Esophagus (tissue), 2 donors: ENCODE measurements at regions not wholly inside any gene's neighbourhood (a gene's known extent, or its start where the extent isn't known, plus 50 kb on each side); places are given as distances from the start of the nearest gene placed in this dataset.

Experiments
- H3K27ac ChIP-seq, 2 donors: one replicate each; pipeline ENCODE4 v1.5.1; 2013; ENCODE audit warnings: low read depth in 2 of 2, mild to moderate bottlenecking in 2 of 2, inconsistent platforms in 1 of 2, low read length in 1 of 2, moderate library complexity in 1 of 2
- H3K27me3 ChIP-seq, 2 donors: one replicate each; pipeline ENCODE4 v1.6.1; 2013; ENCODE audit warnings: low read length in 2 of 2, control low read depth in 1 of 2, mild to moderate bottlenecking in 1 of 2; ENCODE audit not compliant: insufficient read depth in 2 of 2, control insufficient read depth in 1 of 2
- H3K36me3 ChIP-seq, 2 donors: one replicate each; pipeline ENCODE4 v1.6.1; 2013; ENCODE audit warnings: low read length in 1 of 2; ENCODE audit not compliant: control insufficient read depth in 2 of 2, insufficient read depth in 2 of 2
- H3K4me1 ChIP-seq, 2 donors: one replicate each; pipeline ENCODE4 v1.6.1; 2013; ENCODE audit warnings: low read length in 1 of 2; ENCODE audit not compliant: control insufficient read depth in 2 of 2, insufficient read depth in 2 of 2
- H3K4me3 ChIP-seq, 2 donors: one replicate each; pipeline ENCODE4 v1.5.1; 2013; ENCODE audit warnings: low read length in 2 of 2, mild to moderate bottlenecking in 2 of 2, low read depth in 1 of 2, moderate library complexity in 1 of 2
- H3K9me3 ChIP-seq, 2 donors: one replicate each; pipeline ENCODE4 v1.6.1; 2013; ENCODE audit warnings: mild to moderate bottlenecking in 2 of 2, low read depth in 1 of 2, low read length in 1 of 2, moderate library complexity in 1 of 2; ENCODE audit not compliant: control insufficient read depth in 2 of 2, insufficient read depth in 1 of 2
- WGBS, 2 donors: extraction: QIAGEN DNeasy Blood & Tissue Kit; methylation state at CpG; one replicate each; pipeline ENCODE4 v1.1.7; 2013; 5-methylcytosine and 5-hydroxymethylcytosine counted together
- donor health status: healthy with polysubstance abuse.
- donor health status: Bipolar disorder and iron deficiency.

- Histone ChIP-seq H3K27me3 (no peaks in the 10 kb centered on the region), H3K27ac (no peak overlapping the region), H3K4me1 (no peaks in the 10 kb centered on the region), H3K4me3 (no peak overlapping the region), H3K9me3 (no peaks in the 10 kb centered on the region), H3K36me3 (no peaks in the 10 kb centered on the region)
- 61 to 70% methylated on average over 1 of the region's 1 CpG for WGBS, 2 donors
Measured at GRCh38 chr1:70842562-70842961, 205.1 kb downstream of the PTGER3 start.

- WGBS, 2 donors: 67 to 76% methylated on average over 1 of the region's 1 CpG
- H3K4me3 ChIP-seq: no peak overlapping the region
- H3K36me3 ChIP-seq: no peaks in the 10 kb centered on the region
- no peaks in the 10 kb centered on the region for H3K9me3 ChIP-seq
- H3K27ac ChIP-seq: no peak overlapping the region
- no peaks in the 10 kb centered on the region for H3K27me3 ChIP-seq
- no peaks in the 10 kb centered on the region for H3K4me1 ChIP-seq
Measured at GRCh38 chr1:70843452-70843851, 204.2 kb downstream of the PTGER3 start.

- H3K36me3 ChIP-seq: no peaks in the 10 kb centered on the region
- H3K4me3 ChIP-seq: no peak overlapping the region
- H3K4me1 ChIP-seq: no peaks in the 10 kb centered on the region
- no peak overlapping the region for H3K27ac ChIP-seq
- H3K27me3 ChIP-seq: no peaks in the 10 kb centered on the region
- no peaks in the 10 kb centered on the region for H3K9me3 ChIP-seq
Measured at GRCh38 chr1:70847013-70847412, 200.6 kb downstream of the PTGER3 start.

GRCh38 chr1:70855203-70855602 is 192.4 kb downstream of the PTGER3 start:
- H3K36me3 ChIP-seq: no peaks in the 10 kb centered on the region
- no peaks in the 10 kb centered on the region for H3K27me3 ChIP-seq
- no peak overlapping the region for H3K27ac ChIP-seq
- WGBS, 2 donors: 74 to 76% methylated on average over 5 of the region's 5 CpGs
- no peaks in the 10 kb centered on the region for H3K4me1 ChIP-seq
- H3K4me3 ChIP-seq: no peak overlapping the region
- no peaks in the 10 kb centered on the region for H3K9me3 ChIP-seq

GRCh38 chr1:70856201-70856600 is 191.4 kb downstream of the PTGER3 start:
- Histone ChIP-seq H3K9me3 (no peaks in the 10 kb centered on the region), H3K27me3 (no peaks in the 10 kb centered on the region), H3K36me3 (no peaks in the 10 kb centered on the region), H3K4me1 (no peaks in the 10 kb centered on the region), H3K27ac (no peak overlapping the region), H3K4me3 (no peak overlapping the region)
- WGBS, 2 donors: 96 to 100% methylated on average over 2 of the region's 2 CpGs

- Histone ChIP-seq H3K27ac (no peak overlapping the region), H3K36me3 (no peaks in the 10 kb centered on the region), H3K4me3 (no peak overlapping the region), H3K9me3 (no peaks in the 10 kb centered on the region), H3K27me3 (no peaks in the 10 kb centered on the region), H3K4me1 (no peaks in the 10 kb centered on the region)
- WGBS, 2 donors: 70 to 76% methylated on average over 1 of the region's 1 CpG
Measured at GRCh38 chr1:70863239-70863638, 184.4 kb downstream of the PTGER3 start.

GRCh38 chr1:70864302-70864701 is 183.3 kb downstream of the PTGER3 start:
- WGBS, 2 donors: 56 to 58% methylated on average over 2 of the region's 2 CpGs
- H3K36me3 ChIP-seq: no peaks in the 10 kb centered on the region
- no peak overlapping the region for H3K4me3 ChIP-seq
- no peaks in the 10 kb centered on the region for H3K27me3 ChIP-seq
- no peaks in the 10 kb centered on the region for H3K4me1 ChIP-seq
- no peaks in the 10 kb centered on the region for H3K9me3 ChIP-seq
- H3K27ac ChIP-seq: no peak overlapping the region

GRCh38 chr1:70866542-70867264 is 180.9 kb downstream of the PTGER3 start:
- H3K4me1 ChIP-seq: no peaks in the 10 kb centered on the region
- no peaks in the 10 kb centered on the region for H3K27me3 ChIP-seq
- no peak overlapping the region for H3K27ac ChIP-seq
- no peak overlapping the region for H3K4me3 ChIP-seq
- peaks cover 3 to 6% of the 10 kb centered on the region in 2 donors for H3K9me3 ChIP-seq
- H3K36me3 ChIP-seq: no peaks in the 10 kb centered on the region
- WGBS, 2 donors: 66 to 71% methylated on average over 4 of the region's 4 CpGs

GRCh38 chr1:70871790-70872189 is 175.8 kb downstream of the PTGER3 start:
- no peaks in the 10 kb centered on the region for H3K4me1 ChIP-seq
- no peak overlapping the region for H3K4me3 ChIP-seq
- H3K27me3 ChIP-seq: no peaks in the 10 kb centered on the region
- H3K9me3 ChIP-seq: peaks cover 3 to 6% of the 10 kb centered on the region in 2 donors
- no peaks in the 10 kb centered on the region for H3K36me3 ChIP-seq
- WGBS, 2 donors: 57% methylated on average over 3 of the region's 3 CpGs
- H3K27ac ChIP-seq: no peak overlapping the region

- Histone ChIP-seq H3K27ac (no peak overlapping the region), H3K9me3 (peaks cover 3 to 6% of the 10 kb centered on the region in 2 donors), H3K4me3 (no peak overlapping the region), H3K36me3 (no peaks in the 10 kb centered on the region), H3K27me3 (no peaks in the 10 kb centered on the region), H3K4me1 (no peaks in the 10 kb centered on the region)
- WGBS, 2 donors: 34 to 42% methylated on average over 2 of the region's 2 CpGs
Measured at GRCh38 chr1:70874063-70874462, 173.6 kb downstream of the PTGER3 start.
